Sigmoid colon (tissue), 6 donors: ENCODE measurements at regions not wholly inside any gene's neighbourhood (a gene's known extent, or its start where the extent isn't known, plus 50 kb on each side); places are given as distances from the start of the nearest gene placed in this dataset.

ENCODE experiments used
- DNase-seq: peaks from one replicate; pipeline ENCODE4 v3.0.0-alpha.2; 2019
- H3K27ac ChIP-seq, 4 donors: fragments of 200-600 bp; sonication (generic); one replicate each; pipeline ENCODE4 v1.5.1; 2016 to 2019; ENCODE audit warnings: mild to moderate bottlenecking in 1 of 4
- H3K27me3 ChIP-seq, 3 donors: fragments of 200-600 bp; sonication (generic); one replicate each; pipeline ENCODE4 v1.5.1; 2019; ENCODE audit warnings: mild to moderate bottlenecking in 1 of 3
- H3K36me3 ChIP-seq, 4 donors: fragments of 200-600 bp; sonication (generic); one replicate each; pipeline ENCODE4 v1.5.1; 2016 to 2019
- H3K4me1 ChIP-seq, 4 donors: fragments of 200-600 bp; sonication (generic); one replicate each; pipeline ENCODE4 v1.5.1; 2017 to 2019
- H3K4me3 ChIP-seq, 4 donors: fragments of 200-600 bp; sonication (generic); one replicate each; pipeline ENCODE4 v1.5.1; 2017 to 2019; ENCODE audit warnings: mild to moderate bottlenecking in 2 of 4, moderate library complexity in 1 of 4
- H3K9me3 ChIP-seq, 4 donors: fragments of 200-600 bp in 3 of 4; sonication (generic) in 3 of 4; one replicate each; pipeline versions ENCODE4 v1.5.1 to v1.6.1; 2013 to 2019
- EP300 ChIP-seq, 4 donors: sonication (generic); formaldehyde crosslinking; IDR thresholded peaks; one replicate each; pipeline ENCODE4 v1.6.1; 2017; ENCODE audit warnings: antibody characterized with exemption in 4 of 4
- POLR2A ChIP-seq, 2 donors: fragments of 450-650 bp; IDR thresholded peaks; one replicate each; pipeline ENCODE4 v1.6.1; 2016; ENCODE audit warnings: antibody characterized with exemption in 2 of 2, mild to moderate bottlenecking in 2 of 2, moderate library complexity in 2 of 2
- POLR2AphosphoS5 ChIP-seq, 4 donors: sonication (generic); formaldehyde crosslinking; IDR thresholded peaks; one replicate each; pipeline ENCODE4 v1.6.1; 2017; ENCODE audit warnings: antibody characterized with exemption in 4 of 4
- WGBS, 2 donors: extraction: QIAGEN DNeasy Blood & Tissue Kit; methylation state at CpG; one replicate each; pipeline ENCODE4 v1.1.7; 2013; 5-methylcytosine and 5-hydroxymethylcytosine counted together
- intact Hi-C: fragments of 100-400 bp; cut with DNase I; formaldehyde crosslinking; loops from one replicate; pipeline ENCODE4 v1.15.1; 2023
- TF ChIP-seq, protein P1 (sequence below), 4 experiments: fragments of 450-650 bp in 3 of 4; fragments of 200-600 bp in 1 of 4; IDR thresholded peaks; one replicate each; pipeline ENCODE4 v1.5.1; 2016 to 2019; ENCODE audit warnings: antibody characterized with exemption in 4 of 4, mild to moderate bottlenecking in 3 of 4, moderate library complexity in 2 of 4
- donor health status: healthy with polysubstance abuse.
- donor health status: healthy.

GRCh38 chr2:108074946-108075345 lies 88.6 kb downstream of the SLC5A7 start:
- 78 to 80% methylated on average over 5 of the region's 5 CpGs for WGBS, 2 donors

DNA sequence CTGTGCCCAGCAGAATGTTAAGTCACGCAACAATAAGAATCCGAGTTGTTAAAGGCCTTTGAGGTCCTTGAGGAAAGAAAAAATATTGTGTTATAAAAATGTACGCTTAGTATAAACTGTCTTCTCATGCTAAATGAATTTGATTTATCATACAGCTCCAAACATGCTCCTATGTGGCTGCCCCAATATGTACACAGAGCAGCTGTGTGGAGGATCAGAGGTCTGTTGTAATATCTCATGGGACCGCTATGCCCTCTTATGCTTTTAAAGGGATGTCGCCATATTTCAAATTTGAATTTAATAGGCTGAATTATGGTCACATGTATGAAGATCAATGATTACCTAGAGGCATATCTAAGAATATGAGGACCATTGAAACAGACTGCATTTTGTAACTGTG lies 90.2 kb downstream of the SLC5A7 start:
- H3K9me3 ChIP-seq: no peaks in the 10 kb centered on the region
- no peak overlapping the region for H3K4me3 ChIP-seq
- no peak for TF ChIP-seq EP300 (IDR thresholded peaks at IDR 0.05)
- no peak for TF ChIP-seq POLR2A (IDR thresholded peaks at IDR 0.05)
- no peak for TF ChIP-seq POLR2AphosphoS5 (IDR thresholded peaks at IDR 0.05)
- TF ChIP-seq, protein P1, sequence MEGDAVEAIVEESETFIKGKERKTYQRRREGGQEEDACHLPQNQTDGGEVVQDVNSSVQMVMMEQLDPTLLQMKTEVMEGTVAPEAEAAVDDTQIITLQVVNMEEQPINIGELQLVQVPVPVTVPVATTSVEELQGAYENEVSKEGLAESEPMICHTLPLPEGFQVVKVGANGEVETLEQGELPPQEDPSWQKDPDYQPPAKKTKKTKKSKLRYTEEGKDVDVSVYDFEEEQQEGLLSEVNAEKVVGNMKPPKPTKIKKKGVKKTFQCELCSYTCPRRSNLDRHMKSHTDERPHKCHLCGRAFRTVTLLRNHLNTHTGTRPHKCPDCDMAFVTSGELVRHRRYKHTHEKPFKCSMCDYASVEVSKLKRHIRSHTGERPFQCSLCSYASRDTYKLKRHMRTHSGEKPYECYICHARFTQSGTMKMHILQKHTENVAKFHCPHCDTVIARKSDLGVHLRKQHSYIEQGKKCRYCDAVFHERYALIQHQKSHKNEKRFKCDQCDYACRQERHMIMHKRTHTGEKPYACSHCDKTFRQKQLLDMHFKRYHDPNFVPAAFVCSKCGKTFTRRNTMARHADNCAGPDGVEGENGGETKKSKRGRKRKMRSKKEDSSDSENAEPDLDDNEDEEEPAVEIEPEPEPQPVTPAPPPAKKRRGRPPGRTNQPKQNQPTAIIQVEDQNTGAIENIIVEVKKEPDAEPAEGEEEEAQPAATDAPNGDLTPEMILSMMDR (IDR thresholded peaks at IDR 0.05): no peak
- WGBS, 2 donors: 81 to 87% methylated on average over 5 of the region's 5 CpGs
- no peaks in the 10 kb centered on the region for H3K27me3 ChIP-seq
- no peak overlapping the region for H3K27ac ChIP-seq
- DNase-seq: no peak
- no peaks in the 10 kb centered on the region for H3K4me1 ChIP-seq
- no peaks in the 10 kb centered on the region for H3K36me3 ChIP-seq
- intact Hi-C loops: no loop called here

More at GRCh38 chr2:108074946-108075345, 88.6 kb downstream of the SLC5A7 start:
- H3K4me1 ChIP-seq: no peaks in the 10 kb centered on the region
- no peak overlapping the region for H3K27ac ChIP-seq
- H3K4me3 ChIP-seq: no peak overlapping the region
- intact Hi-C loops: no loop called here
- no peak for DNase-seq
- no peaks in the 10 kb centered on the region for H3K36me3 ChIP-seq
- no peaks in the 10 kb centered on the region for H3K9me3 ChIP-seq
- no peaks in the 10 kb centered on the region for H3K27me3 ChIP-seq
- TF ChIP-seq POLR2A (IDR thresholded peaks at IDR 0.05) (no peak), POLR2AphosphoS5 (IDR thresholded peaks at IDR 0.05) (no peak)

DNA sequence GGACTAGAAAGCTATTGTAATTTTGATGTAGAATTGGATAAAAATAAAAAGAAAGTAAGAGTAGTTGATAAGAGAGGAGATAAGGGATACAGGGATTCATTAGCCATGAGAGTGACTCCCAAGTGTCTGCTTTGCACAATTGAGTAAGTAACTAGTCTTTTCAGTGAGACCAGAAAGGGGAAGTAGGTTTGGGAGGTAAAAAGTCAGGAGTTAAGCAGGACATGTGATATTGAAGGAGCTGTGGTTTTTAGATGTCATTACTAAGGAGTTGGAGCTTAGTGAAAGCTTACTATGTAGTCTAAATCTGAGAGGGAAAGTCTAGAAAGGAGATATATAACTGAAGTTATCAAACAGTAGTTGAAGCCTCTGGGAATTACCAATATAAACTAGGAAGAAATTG lies 93.4 kb downstream of the SLC5A7 start:
- H3K9me3 ChIP-seq: no peaks in the 10 kb centered on the region
- intact Hi-C loops: no loop called here
- H3K4me3 ChIP-seq: no peak overlapping the region

DNA sequence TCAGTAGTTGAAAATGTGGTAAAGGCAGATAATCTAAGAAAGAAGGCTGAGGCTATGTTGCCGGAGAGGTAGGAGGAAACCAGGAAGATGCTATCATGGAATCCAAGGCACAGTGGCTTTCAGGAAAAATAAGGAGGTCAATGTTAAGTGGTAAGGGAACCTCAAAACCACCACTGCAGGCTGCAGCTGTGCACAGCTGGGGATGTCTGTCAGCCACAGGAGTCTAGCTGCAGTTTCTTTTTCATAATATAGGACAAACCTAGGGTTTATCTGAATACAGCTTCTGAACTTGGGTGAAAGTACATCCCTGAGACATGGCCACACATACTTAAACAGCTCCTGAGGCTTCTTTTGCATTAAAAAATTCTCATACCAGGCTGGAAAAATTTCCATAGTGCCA lies 93.9 kb downstream of the SLC5A7 start:
- TF ChIP-seq EP300 (IDR thresholded peaks at IDR 0.05) (no peak), POLR2AphosphoS5 (IDR thresholded peaks at IDR 0.05) (no peak), POLR2A (IDR thresholded peaks at IDR 0.05) (no peak)
- TF ChIP-seq, protein P1 (IDR thresholded peaks at IDR 0.05): no peak
- no peaks in the 10 kb centered on the region for H3K4me1 ChIP-seq
- no peak overlapping the region for H3K4me3 ChIP-seq
- DNase-seq: no peak
- 59 to 84% methylated on average over 1 of the region's 1 CpG for WGBS, 2 donors
- intact Hi-C loops: no loop called here
- no peak overlapping the region for H3K27ac ChIP-seq
- H3K27me3 ChIP-seq: no peaks in the 10 kb centered on the region
- no peaks in the 10 kb centered on the region for H3K36me3 ChIP-seq
- H3K9me3 ChIP-seq: no peaks in the 10 kb centered on the region

More for the DNA sequence above, 93.4 kb downstream of the SLC5A7 start:
- no peaks in the 10 kb centered on the region for H3K4me1 ChIP-seq
- no peaks in the 10 kb centered on the region for H3K36me3 ChIP-seq
- no peak for TF ChIP-seq POLR2AphosphoS5 (IDR thresholded peaks at IDR 0.05)
- no peak overlapping the region for H3K27ac ChIP-seq
- H3K27me3 ChIP-seq: no peaks in the 10 kb centered on the region
- DNase-seq: no peak

GRCh38 chr2:108082978-108083377 lies 96.7 kb downstream of the SLC5A7 start:
- intact Hi-C loops: no loop called here
- Histone ChIP-seq H3K4me1 (no peaks in the 10 kb centered on the region), H3K27me3 (no peaks in the 10 kb centered on the region), H3K36me3 (no peaks in the 10 kb centered on the region), H3K4me3 (no peak overlapping the region), H3K27ac (no peak overlapping the region), H3K9me3 (no peaks in the 10 kb centered on the region)
- TF ChIP-seq POLR2AphosphoS5 (IDR thresholded peaks at IDR 0.05) (no peak), POLR2A (IDR thresholded peaks at IDR 0.05) (no peak), EP300 (IDR thresholded peaks at IDR 0.05) (no peak)
- TF ChIP-seq, protein P1 (IDR thresholded peaks at IDR 0.05): no peak
- no peak for DNase-seq
- WGBS, 2 donors: 75 to 84% methylated on average over 1 of the region's 1 CpG

DNA sequence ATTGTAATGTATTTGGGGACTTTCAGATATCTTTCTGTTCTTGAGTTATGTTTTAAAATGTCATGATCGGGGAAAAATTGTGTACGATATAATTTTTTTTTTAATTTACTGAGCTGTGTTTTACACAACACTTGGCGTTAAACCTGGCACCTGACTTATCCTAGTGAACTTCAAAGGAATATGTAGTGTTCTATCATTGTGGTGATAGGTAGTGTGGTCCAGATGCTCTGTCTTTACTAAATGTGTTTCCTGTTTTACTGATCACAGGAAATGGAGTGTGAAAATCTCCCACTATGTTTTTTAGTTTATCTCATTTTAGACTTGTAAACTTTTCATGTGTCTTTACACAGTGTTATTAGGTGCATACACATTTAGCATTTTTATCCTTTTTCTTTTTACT lies 98.0 kb downstream of the SLC5A7 start:
- intact Hi-C loops: no loop called here
- TF ChIP-seq EP300 (IDR thresholded peaks at IDR 0.05) (no peak), POLR2AphosphoS5 (IDR thresholded peaks at IDR 0.05) (no peak), POLR2A (IDR thresholded peaks at IDR 0.05) (no peak)
- TF ChIP-seq, protein P1 (IDR thresholded peaks at IDR 0.05): no peak
- no peaks in the 10 kb centered on the region for H3K4me1 ChIP-seq
- no peak for DNase-seq
- H3K9me3 ChIP-seq: no peaks in the 10 kb centered on the region
- H3K27me3 ChIP-seq: no peaks in the 10 kb centered on the region
- H3K27ac ChIP-seq: no peak overlapping the region
- H3K4me3 ChIP-seq: no peak overlapping the region
- WGBS, 2 donors: 62 to 81% methylated on average over 3 of the region's 3 CpGs
- no peaks in the 10 kb centered on the region for H3K36me3 ChIP-seq
